SK-MEL-5 (cell line): ENCODE measurements at regions not wholly inside any gene's neighbourhood (a gene's known extent, or its start where the extent isn't known, plus 50 kb on each side); places are given as distances from the start of the nearest gene placed in this dataset.
A peak's percentile ranks its signal among the peaks of the same experiment; 100 is the strongest.

ENCODE experiments used
- DNase-seq: peaks from one replicate; pipeline ENCODE4 v3.0.0-alpha.2; 2016; ENCODE audit warnings: low read depth, low spot score
- in situ Hi-C: cut with HindIII; loops from 2 replicates; pipeline ENCODE4 v1.10.0; 2016; ENCODE audit warnings: low sequenced_read_pairs, high pct_unique_total_duplicates, low pct_unique_long_range_greater_than_20kb
- small RNA-seq, 2 experiments: library from RNA; depleted of rRNA; stranded (forward); fragments of <200 nt; gene quantifications; one replicate each; pipeline ENCODE3, GENCODE V24; 2014

- DNase-seq, result no peak
- in situ Hi-C loops, result no loop called here
Measured at GRCh38 chr16:72247821-72248253, 75.9 kb upstream of the PMFBP1 start.

GRCh38 chr16:72246423-72246822 lies 74.5 kb upstream of the PMFBP1 start:
- DNase-seq, result no peak
- in situ Hi-C loops, result no loop called here

GRCh38 chr16:72244853-72245252 lies 72.9 kb upstream of the PMFBP1 start:
- in situ Hi-C loops, result no loop called here
- DNase-seq, result peak; percentile 29

GRCh38 chr16:72243621-72244020 lies 71.7 kb upstream of the PMFBP1 start:
- no peak for DNase-seq
- in situ Hi-C loops, result no loop called here

GRCh38 chr16:72242757-72243156 lies 70.8 kb upstream of the PMFBP1 start:
- in situ Hi-C loops, result no loop called here
- no peak for DNase-seq

GRCh38 chr16:72241930-72242329 lies 70.0 kb upstream of the PMFBP1 start:
- in situ Hi-C loops, result no loop called here

GRCh38 chr16:72241008-72241407 lies 69.1 kb upstream of the PMFBP1 start:
- in situ Hi-C loops, result no loop called here
- no peak for DNase-seq

More at GRCh38 chr16:72241930-72242329, 70.0 kb upstream of the PMFBP1 start:
- DNase-seq, result peak; percentile 63

- in situ Hi-C loops, result no loop called here
- no peak for DNase-seq
Measured at GRCh38 chr16:72240466-72240865, 68.5 kb upstream of the PMFBP1 start.

GRCh38 chr16:72236866-72237265 lies 64.9 kb upstream of the PMFBP1 start:
- in situ Hi-C loops, result no loop called here
- DNase-seq, result no peak

- DNase-seq, result no peak
- in situ Hi-C loops, result no loop called here
Measured at GRCh38 chr16:72234387-72234786, 62.4 kb upstream of the PMFBP1 start.

GRCh38 chr16:72228014-72228413 lies 56.1 kb upstream of the PMFBP1 start:
- in situ Hi-C loops, result no loop called here
- no peak for DNase-seq

- DNase-seq, result no peak
- in situ Hi-C loops, result no loop called here
Measured at GRCh38 chr16:72226136-72226535, 54.2 kb upstream of the PMFBP1 start.

- DNase-seq, result no peak
Measured at GRCh38 chr16:72224260-72224768, 52.4 kb upstream of the PMFBP1 start.

GRCh38 chr16:72222503-72222902 lies 50.5 kb upstream of the PMFBP1 start:
- in situ Hi-C loops, result no loop called here
- no peak for DNase-seq

More at GRCh38 chr16:72224260-72224768, 52.4 kb upstream of the PMFBP1 start:
- in situ Hi-C loops, result no loop called here

Small RNA genes in the stretch of these regions (small RNA-seq; reads per million reads assigned to genes)
- gene RF00026 (0 reads per million in 2 experiments), gene RNU7-90P (0 reads per million in 2 experiments)
